ENCODE measurements at regions not wholly inside any gene's neighbourhood (a gene's known extent, or its start where the extent isn't known, plus 50 kb on each side); places are given as distances from the start of the nearest gene placed in this dataset.

GRCh38 chr18:38386146-38386545 lies 820.5 kb upstream of the CELF4 start:
- no peak for TF ChIP-seq CTCF (conservative IDR thresholded peaks at IDR 0.05 in 1 of 2, IDR thresholded peaks at IDR 0.05 in 1 of 2; ENCODE audit: extremely low read depth in 1 of 2, insufficient read depth in 1 of 2, low read depth in 1 of 2, low read length in 2 of 2)
- TF ChIP-seq EZH2 (IDR thresholded peaks at IDR 0.05; ENCODE audit: borderline replicate concordance, low read length) = no peak
